K562 (cell line): ENCODE measurements at regions not wholly inside any gene's neighbourhood (a gene's known extent, or its start where the extent isn't known, plus 50 kb on each side); places are given as distances from the start of the nearest gene placed in this dataset.

Source experiments
- ATAC-seq: fragments of 200-7000 bp; cut with Tn5 transposase; 3 replicates; pipeline ENCODE4 v1.9.1; 2020; ENCODE audit warnings: moderate library complexity
- BruUV-seq: library from RNA; stranded (reverse); fragments of 400-500 nt; replicated peaks from 2 replicates; lab custom pipeline; 2021; lab: Mats Ljungman, UMichigan
- CTCF ChIA-PET: fragments of 300-600 bp; formaldehyde crosslinking; extraction: SDS; loops from one replicate; lab custom pipeline; 2021; ENCODE audit warnings: low intra/inter-chr PET ratio; lab: Yijun Ruan, JAX
- POLR2A ChIA-PET: fragments of 300-600, 350-650 bp; sonication (Branson Sonifier 250); formaldehyde crosslinking; extraction: SDS; loops from one replicate; lab custom pipeline; 2021; ENCODE audit warnings: antibody characterized with exemption, inconsistent platforms; lab: Yijun Ruan, JAX
- DNase-seq, 4 experiments: peaks; one replicate each; pipeline versions ENCODE4 v3.0.0 to v3.0.0-alpha.2; 2011 to 2018; ENCODE audit warnings: low spot score in 3 of 4, mixed read lengths in 3 of 4; ENCODE audit errors: extremely low read depth in 1 of 4
- FAIRE-seq: peaks from 2 replicates; lab custom pipeline; 2011; peaks lifted over from hg19 to GRCh38; lab: Jason Lieb, UNC
- H2AFZ ChIP-seq: 2 replicates; pipeline ENCODE4 v1.6.0; 2011; ENCODE audit warnings: low read depth, low read length, control low read depth, inconsistent platforms
- H3K27ac ChIP-seq: fragments of 200-600 bp; 3 replicates; pipeline ENCODE4 v1.8.0; 2011; ENCODE audit warnings: low read depth, mild to moderate bottlenecking, control low read depth, inconsistent platforms, low read length, moderate library complexity, mixed read lengths; ENCODE audit errors: extremely low read depth
- H3K27me3 ChIP-seq, 2 experiments: fragments of 300-600 bp in 1 of 2; 2 replicates in 1 of 2; 3 replicates in 1 of 2; pipeline versions ENCODE4 v1.6.0 to v1.8.0; 2011; ENCODE audit warnings: inconsistent platforms in 2 of 2, low read length in 2 of 2, mild to moderate bottlenecking in 1 of 2, mixed read lengths in 1 of 2, moderate library complexity in 1 of 2; ENCODE audit not compliant: control insufficient read depth in 2 of 2, insufficient read depth in 2 of 2
- H3K36me3 ChIP-seq: fragments of 300-600 bp; 3 replicates; pipeline ENCODE4 v1.8.0; 2011; ENCODE audit warnings: mild to moderate bottlenecking, low read length, inconsistent platforms; ENCODE audit not compliant: control insufficient read depth, insufficient read depth
- H3K4me1 ChIP-seq, 2 experiments: fragments of 200-600 bp in 1 of 2; replicated peaks in 1 of 2; 2 replicates in 1 of 2; 3 replicates in 1 of 2; pipeline versions ENCODE4 v1.5.1 to v1.8.0; 2011; ENCODE audit warnings: inconsistent platforms in 2 of 2, low read length in 2 of 2, mild to moderate bottlenecking in 1 of 2, mixed read lengths in 1 of 2, moderate library complexity in 1 of 2; ENCODE audit not compliant: control insufficient read depth in 2 of 2, insufficient read depth in 2 of 2
- H3K4me2 ChIP-seq: 2 replicates; pipeline ENCODE4 v1.6.1; 2011; ENCODE audit warnings: low read length, control low read depth, inconsistent platforms, mixed read lengths; ENCODE audit not compliant: insufficient read depth
- H3K4me3 ChIP-seq: fragments of 200-600 bp; sonication (generic), shearing (Covaris generic); 2 replicates; pipeline ENCODE4 v1.5.1; 2016; ENCODE audit warnings: control low read depth, inconsistent platforms
- H3K79me2 ChIP-seq: fragments of 200-600 bp; 3 replicates; pipeline ENCODE4 v1.8.0; 2011; ENCODE audit warnings: low read length, inconsistent platforms; ENCODE audit not compliant: control insufficient read depth, insufficient read depth
- H3K9ac ChIP-seq, 2 experiments: 2 replicates each; pipeline versions ENCODE4 v1.6.0 to v1.6.1; 2011; ENCODE audit warnings: low read depth in 2 of 2, low read length in 2 of 2, control low read depth in 1 of 2, inconsistent platforms in 1 of 2, mild to moderate bottlenecking in 1 of 2, mixed read lengths in 1 of 2; ENCODE audit not compliant: insufficient read depth in 1 of 2
- H3K9me1 ChIP-seq: one replicate; pipeline ENCODE4 v1.6.0; 2011; ENCODE audit warnings: inconsistent platforms, mild to moderate bottlenecking, low read length, moderate library complexity; ENCODE audit not compliant: control insufficient read depth, insufficient read depth
- H3K9me3 ChIP-seq: replicated peaks from 2 replicates; pipeline ENCODE4 v1.5.1; 2011; ENCODE audit warnings: low read depth, low read length, inconsistent platforms; ENCODE audit not compliant: control insufficient read depth, insufficient read depth
- H4K20me1 ChIP-seq: replicated peaks from 2 replicates; pipeline ENCODE4 v1.6.1; 2011; ENCODE audit warnings: low read length, inconsistent platforms, mixed read lengths; ENCODE audit not compliant: control insufficient read depth, insufficient read depth
- CBFA2T2 ChIP-seq: fragments of 450-650 bp; conservative IDR thresholded peaks from 2 replicates; pipeline ENCODE4 v1.6.1; 2017; ENCODE audit warnings: mild to moderate bottlenecking
- DNMT1 ChIP-seq: fragments of 450-650 bp; IDR thresholded peaks from 2 replicates; pipeline ENCODE4 v1.6.1; 2016; ENCODE audit warnings: antibody characterized with exemption, mild to moderate bottlenecking
- MCM5 ChIP-seq: fragments of 450-650 bp; IDR thresholded peaks from 2 replicates; pipeline ENCODE4 v1.6.1; 2016; ENCODE audit warnings: low read depth
- POLR2G ChIP-seq: fragments of 200-400 bp; formaldehyde crosslinking; IDR thresholded peaks from 2 replicates; pipeline ENCODE4 v1.6.1; 2017; ENCODE audit warnings: low read depth, mild to moderate bottlenecking, antibody characterized with exemption, low read length, moderate library complexity
- PYGO2 ChIP-seq: fragments of 450-650 bp; IDR thresholded peaks from 2 replicates; pipeline ENCODE4 v1.6.1; 2016; ENCODE audit warnings: mild to moderate bottlenecking, missing genetic modification characterization, moderate library complexity, missing compliant biosample characterization
- TBL1XR1 ChIP-seq, 2 experiments: IDR thresholded peaks; 2 replicates each; pipeline ENCODE4 v1.6.1; 2012; ENCODE audit warnings: improper control_type of control experiment in 2 of 2, low read length in 2 of 2, mild to moderate bottlenecking in 1 of 2
- ZNF224 ChIP-seq: sonication (generic); formaldehyde crosslinking; IDR thresholded peaks from 2 replicates; pipeline ENCODE4 v1.8.0; 2022; ENCODE audit warnings: mild to moderate bottlenecking, missing genetic modification reagents
- ZNF77 ChIP-seq: fragments of 250-450 bp; sonication (Bioruptor Pico); IDR thresholded peaks from 2 replicates; pipeline ENCODE4 v1.5.0; 2020
- WGBS: fragments of 100-300 bp; shearing (Covaris generic); methylation state at CpG from one replicate; pipeline ENCODE4 v1.1.6; 2016; ENCODE audit warnings: low coverage, mixed read lengths; ENCODE audit not compliant: insufficient coverage; ENCODE audit errors: missing lambda C conversion rate; 5-methylcytosine and 5-hydroxymethylcytosine counted together
- in situ Hi-C: fragments of 300-500 bp; cut with MboI; formaldehyde crosslinking; loops from 4 replicates; pipeline ENCODE4 v1.15.0; 2018; ENCODE audit warnings: inconsistent platforms, mixed read lengths
- intact Hi-C: fragments of 100-400 bp; cut with micrococcal nuclease; formaldehyde crosslinking; loops from 2 replicates; pipeline ENCODE4 v1.14.2; 2022
- TF ChIP-seq, protein P1 (sequence below): fragments of 450-650 bp; IDR thresholded peaks from one replicate; pipeline ENCODE4 v1.6.1; 2018; ENCODE audit warnings: mild to moderate bottlenecking, moderate library complexity; ENCODE audit not compliant: partially characterized antibody
- TF ChIP-seq, protein P2 (sequence below): fragments of 450-650 bp; IDR thresholded peaks from 2 replicates; pipeline ENCODE4 v1.6.1; 2018; ENCODE audit warnings: mild to moderate bottlenecking, low read depth; ENCODE audit not compliant: partially characterized antibody

DNA sequence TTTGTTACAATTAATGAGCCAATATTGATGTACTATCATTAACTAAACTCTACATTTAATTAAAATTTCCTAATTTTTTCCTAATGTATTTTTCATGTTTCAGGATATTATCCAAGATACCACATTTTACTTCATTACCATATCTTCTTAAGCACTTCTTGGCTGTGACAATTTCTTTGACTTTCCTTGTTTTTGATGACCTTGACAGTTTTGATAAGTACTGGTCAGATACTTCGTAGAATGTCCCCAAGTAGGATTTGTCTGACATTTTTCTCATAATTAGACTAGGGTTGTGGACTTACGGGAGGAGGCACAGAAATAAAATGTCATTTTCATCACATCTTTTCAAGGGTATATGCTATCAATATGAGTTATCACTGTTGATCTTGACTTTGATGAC lies 700.9 kb downstream of the BCL11B start:
- Histone ChIP-seq H3K4me1 (no peaks in the 10 kb centered on the region), H3K4me3 (no peak overlapping the region), H3K36me3 (no peaks in the 10 kb centered on the region), H3K27ac (no peak overlapping the region), H3K4me2 (no peak overlapping the region), H2AFZ (no peak overlapping the region), H3K79me2 (no peaks in the 10 kb centered on the region), H3K9ac (no peak overlapping the region), H3K9me1 (no peaks in the 10 kb centered on the region), H3K27me3 (no peaks in the 10 kb centered on the region), H3K9me3 (no peaks in the 10 kb centered on the region), H4K20me1 (no peaks in the 10 kb centered on the region)
- TF ChIP-seq PYGO2 (tag) (no peak), DNMT1 (no peak)
- TF ChIP-seq, protein P1, sequence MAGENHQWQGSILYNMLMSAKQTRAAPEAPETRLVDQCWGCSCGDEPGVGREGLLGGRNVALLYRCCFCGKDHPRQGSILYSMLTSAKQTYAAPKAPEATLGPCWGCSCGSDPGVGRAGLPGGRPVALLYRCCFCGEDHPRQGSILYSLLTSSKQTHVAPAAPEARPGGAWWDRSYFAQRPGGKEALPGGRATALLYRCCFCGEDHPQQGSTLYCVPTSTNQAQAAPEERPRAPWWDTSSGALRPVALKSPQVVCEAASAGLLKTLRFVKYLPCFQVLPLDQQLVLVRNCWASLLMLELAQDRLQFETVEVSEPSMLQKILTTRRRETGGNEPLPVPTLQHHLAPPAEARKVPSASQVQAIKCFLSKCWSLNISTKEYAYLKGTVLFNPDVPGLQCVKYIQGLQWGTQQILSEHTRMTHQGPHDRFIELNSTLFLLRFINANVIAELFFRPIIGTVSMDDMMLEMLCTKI: no peak
- BruUV-seq: no TSS peak
- POLR2A ChIA-PET: no interaction called here
- no peak for ATAC-seq
- WGBS: 0% methylated on average over 2 of the region's 2 CpGs
- intact Hi-C loops (no loop called here), in situ Hi-C loops (no loop called here)
- DNase-seq: no peak
- CTCF ChIA-PET: no interaction called here
- FAIRE-seq: no peak

DNA sequence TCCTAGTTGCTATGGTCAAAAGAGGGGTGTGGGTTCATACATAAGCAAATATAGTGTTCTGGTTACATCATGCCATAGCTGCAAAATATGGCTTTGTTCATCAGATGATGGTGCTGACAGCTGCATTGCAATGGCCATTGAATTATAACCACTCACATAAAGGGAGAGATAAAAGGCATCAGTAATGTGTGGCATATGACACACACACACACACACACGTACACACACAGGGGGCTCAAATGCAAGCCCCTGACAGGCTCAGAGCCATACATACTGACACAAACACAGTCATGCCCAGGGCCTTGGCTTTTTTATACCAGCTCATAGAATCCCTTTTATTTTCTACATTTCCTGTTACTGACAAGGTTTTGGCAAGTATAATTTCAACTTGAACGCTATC lies 698.9 kb downstream of the BCL11B start:
- Histone ChIP-seq H2AFZ (no peak overlapping the region), H4K20me1 (no peaks in the 10 kb centered on the region), H3K36me3 (no peaks in the 10 kb centered on the region), H3K4me1 (no peaks in the 10 kb centered on the region), H3K9me1 (no peaks in the 10 kb centered on the region), H3K4me2 (no peak overlapping the region), H3K9ac (no peak overlapping the region), H3K27me3 (no peaks in the 10 kb centered on the region), H3K4me3 (no peak overlapping the region), H3K79me2 (no peaks in the 10 kb centered on the region), H3K9me3 (no peaks in the 10 kb centered on the region), H3K27ac (no peak overlapping the region)
- WGBS: 10% methylated on average over 1 of the region's 2 CpGs
- in situ Hi-C loops (no loop called here), intact Hi-C loops (no loop called here)
- no TSS peak for BruUV-seq
- FAIRE-seq: no peak
- ATAC-seq: no peak
- no peak for DNase-seq
- ChIA-PET POLR2A (no interaction called here), CTCF (no interaction called here)
- no peak for TF ChIP-seq ZNF224 (CRISPR knock-in tag)
- no peak for TF ChIP-seq MCM5
- TF ChIP-seq, protein P2, sequence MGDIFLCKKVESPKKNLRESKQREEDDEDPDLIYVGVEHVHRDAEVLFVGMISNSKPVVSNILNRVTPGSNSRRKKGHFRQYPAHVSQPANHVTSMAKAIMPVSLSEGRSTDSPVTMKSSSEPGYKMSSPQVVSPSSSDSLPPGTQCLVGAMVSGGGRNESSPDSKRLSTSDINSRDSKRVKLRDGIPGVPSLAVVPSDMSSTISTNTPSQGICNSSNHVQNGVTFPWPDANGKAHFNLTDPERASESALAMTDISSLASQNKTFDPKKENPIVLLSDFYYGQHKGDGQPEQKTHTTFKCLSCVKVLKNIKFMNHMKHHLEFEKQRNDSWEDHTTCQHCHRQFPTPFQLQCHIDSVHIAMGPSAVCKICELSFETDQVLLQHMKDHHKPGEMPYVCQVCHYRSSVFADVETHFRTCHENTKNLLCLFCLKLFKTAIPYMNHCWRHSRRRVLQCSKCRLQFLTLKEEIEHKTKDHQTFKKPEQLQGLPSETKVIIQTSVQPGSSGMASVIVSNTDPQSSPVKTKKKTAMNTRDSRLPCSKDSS: no peak
- no peak for TF ChIP-seq ZNF77 (CRISPR knock-in tag)
- TF ChIP-seq CBFA2T2: no peak
- TF ChIP-seq TBL1XR1 (IDR thresholded peaks at IDR 0.05; ENCODE audit: low read length in 2 of 2): no peak
- no peak for TF ChIP-seq POLR2G
